HG03442 (cell line): ENCODE measurements at regions not wholly inside any gene's neighbourhood (a gene's known extent, or its start where the extent isn't known, plus 50 kb on each side); places are given as distances from the start of the nearest gene placed in this dataset.
"Not testable (repeated sequence)": the region's sequence is repeated elsewhere in the genome, so short reads cannot be mapped to it uniquely, and the experiment has no call there.

Source experiments
- ATAC-seq: cut with Tn5 transposase; IDR thresholded peaks from one replicate; pipeline ENCODE4 v1.9.1; 2021; ENCODE audit warnings: mild to moderate bottlenecking, moderate library complexity; ENCODE audit not compliant: unreplicated experiment

- no peak for ATAC-seq
These were observed 88.2 kb downstream of the KLHL28 start for GRCh38 chr14:44873536-44873935.

DNA sequence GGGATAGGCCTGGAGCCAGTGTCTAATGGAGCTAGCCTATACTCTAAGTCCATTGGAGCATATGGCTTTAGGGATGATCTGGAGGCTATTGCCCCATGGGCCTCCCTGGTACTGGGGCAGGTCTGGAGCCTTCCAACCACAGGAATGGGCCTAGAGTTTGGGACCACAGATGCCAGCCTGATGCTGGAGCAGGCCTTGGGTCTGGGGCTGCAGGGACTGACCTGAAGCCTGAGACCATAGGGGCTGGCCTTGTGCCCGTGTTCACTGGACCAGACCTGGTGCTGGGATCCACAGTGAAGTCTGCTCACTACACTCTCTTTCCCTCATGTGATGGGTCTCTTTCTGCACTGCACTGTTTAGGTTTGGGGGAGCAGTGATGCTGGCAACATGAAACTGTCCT, 95.0 kb downstream of the KLHL28 start:
- no peak for ATAC-seq

DNA sequence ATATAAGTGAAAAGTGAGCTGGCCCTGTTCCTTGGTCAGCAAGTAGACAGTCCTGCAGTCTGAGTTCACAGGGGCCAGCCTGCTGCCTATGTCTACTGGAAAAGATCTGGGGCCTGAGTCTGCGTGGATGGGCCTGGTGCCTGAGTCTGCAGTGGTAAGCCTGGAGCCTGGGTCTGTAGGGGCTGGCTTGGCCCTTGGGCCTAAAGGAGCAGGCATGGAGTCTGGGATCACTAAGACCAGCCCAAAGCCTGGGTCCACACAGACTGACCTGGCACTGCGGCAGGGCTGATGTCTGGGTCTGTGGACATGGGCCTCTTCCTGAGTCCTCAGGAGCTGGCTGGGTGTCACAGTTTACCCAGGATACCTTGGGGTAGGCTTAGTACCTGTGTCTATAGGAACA, 95.4 kb downstream of the KLHL28 start:
- no peak for ATAC-seq

GRCh38 chr14:44863271-44863670, 98.5 kb downstream of the KLHL28 start:
- ATAC-seq, result no peak

GRCh38 chr14:44854114-44854513, 107.6 kb downstream of the KLHL28 start:
- ATAC-seq, result no peak

DNA sequence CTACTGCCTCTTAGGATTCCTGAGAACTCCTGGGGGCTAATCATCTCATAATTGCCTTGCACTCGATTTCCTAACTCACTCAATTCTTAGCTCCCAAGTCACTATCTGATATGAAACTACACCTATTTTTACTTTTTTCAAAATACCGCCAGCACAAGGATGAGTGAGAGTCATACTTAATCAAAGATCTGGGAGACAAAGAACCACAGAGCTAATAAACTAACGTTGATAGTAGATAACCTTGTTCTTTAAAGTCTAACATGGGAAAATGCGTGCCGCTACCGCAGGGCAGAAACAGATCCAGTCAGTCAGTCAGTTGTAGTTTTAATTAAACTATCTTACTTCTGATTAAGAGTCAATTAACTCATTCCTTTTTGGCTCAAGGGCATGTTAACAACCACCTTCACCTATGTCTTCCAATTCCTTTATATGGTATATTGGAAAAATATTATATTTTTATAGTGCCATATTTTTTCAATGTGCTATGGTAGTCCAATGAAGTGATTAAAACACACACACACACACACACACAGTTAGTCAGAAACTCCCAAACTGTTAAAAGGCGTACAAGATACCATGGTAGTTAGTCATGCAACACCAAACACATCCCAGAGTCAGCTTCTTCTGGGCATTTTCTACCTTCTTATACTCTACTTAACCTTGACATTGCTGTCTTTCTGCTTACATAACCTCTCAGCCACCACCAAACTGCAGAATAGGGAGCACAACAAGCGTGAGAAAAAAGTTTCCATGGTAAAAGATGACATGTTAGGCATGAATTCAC, 114.0 kb downstream of the KLHL28 start:
- ATAC-seq, result no peak

DNA sequence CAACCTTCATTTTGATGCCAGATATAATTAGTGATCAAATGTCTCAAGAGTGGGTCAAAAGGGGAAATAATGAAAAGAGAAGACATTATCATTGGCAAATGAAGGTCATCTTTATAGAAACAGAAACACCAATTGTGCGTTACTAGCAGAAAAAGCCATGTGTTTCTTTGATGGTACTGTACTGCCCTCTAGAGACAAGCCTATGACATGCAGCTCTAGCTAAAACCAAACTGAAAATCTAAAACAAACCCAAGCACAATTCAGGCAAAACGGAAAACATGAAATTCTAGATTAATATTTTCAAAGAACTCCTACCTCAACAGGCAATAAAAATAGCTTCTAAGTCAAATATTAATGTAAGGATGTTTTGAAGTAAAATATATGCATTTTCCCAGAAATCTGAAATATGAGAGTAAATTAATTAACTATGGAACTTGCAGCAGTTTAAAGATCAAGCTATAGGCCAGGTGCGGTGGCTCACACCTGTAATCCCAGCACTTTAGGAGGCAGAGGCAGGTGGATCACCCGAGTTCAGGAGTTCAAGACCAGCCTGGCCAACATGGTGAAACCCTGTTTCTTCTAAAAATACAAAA, 115.4 kb downstream of the KLHL28 start:
- ATAC-seq, result peak; percentile 86

- ATAC-seq, result not testable (repeated sequence)
These were observed 125.8 kb downstream of the KLHL28 start for GRCh38 chr14:44835928-44836327.

- ATAC-seq, result no peak
These were observed 128.2 kb downstream of the KLHL28 start for GRCh38 chr14:44833376-44834060.

- no peak for ATAC-seq
These were observed 131.4 kb downstream of the KLHL28 start for GRCh38 chr14:44830371-44830770.

DNA sequence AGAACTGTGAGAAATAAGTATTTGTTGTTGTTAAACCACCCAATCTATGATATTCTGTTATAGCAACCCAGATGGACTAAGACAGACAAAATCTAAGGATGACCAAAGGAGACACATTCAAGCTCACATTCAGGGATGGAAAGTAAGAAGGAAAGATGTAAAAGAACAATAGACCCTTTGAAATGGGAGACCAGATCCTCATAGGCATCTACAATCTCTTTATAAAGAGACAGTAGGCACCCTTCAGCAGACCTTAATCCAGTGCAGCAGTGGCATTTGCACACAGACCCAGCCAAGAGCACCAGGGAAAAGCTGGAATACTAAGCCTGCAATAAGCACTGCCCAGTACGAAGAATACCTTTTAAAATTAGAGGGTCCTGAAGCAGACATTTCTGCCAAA, 132.7 kb downstream of the KLHL28 start:
- no peak for ATAC-seq

- no peak for ATAC-seq
These were observed 133.7 kb downstream of the KLHL28 start for GRCh38 chr14:44828023-44828422.

GRCh38 chr14:44820230-44820964, 141.3 kb downstream of the KLHL28 start:
- no peak for ATAC-seq

GRCh38 chr14:44814196-44814595, 147.6 kb downstream of the KLHL28 start:
- no peak for ATAC-seq

GRCh38 chr14:44812672-44813071, 149.1 kb downstream of the KLHL28 start:
- ATAC-seq, result no peak

GRCh38 chr14:44804391-44804790, 157.4 kb downstream of the KLHL28 start:
- ATAC-seq, result no peak

DNA sequence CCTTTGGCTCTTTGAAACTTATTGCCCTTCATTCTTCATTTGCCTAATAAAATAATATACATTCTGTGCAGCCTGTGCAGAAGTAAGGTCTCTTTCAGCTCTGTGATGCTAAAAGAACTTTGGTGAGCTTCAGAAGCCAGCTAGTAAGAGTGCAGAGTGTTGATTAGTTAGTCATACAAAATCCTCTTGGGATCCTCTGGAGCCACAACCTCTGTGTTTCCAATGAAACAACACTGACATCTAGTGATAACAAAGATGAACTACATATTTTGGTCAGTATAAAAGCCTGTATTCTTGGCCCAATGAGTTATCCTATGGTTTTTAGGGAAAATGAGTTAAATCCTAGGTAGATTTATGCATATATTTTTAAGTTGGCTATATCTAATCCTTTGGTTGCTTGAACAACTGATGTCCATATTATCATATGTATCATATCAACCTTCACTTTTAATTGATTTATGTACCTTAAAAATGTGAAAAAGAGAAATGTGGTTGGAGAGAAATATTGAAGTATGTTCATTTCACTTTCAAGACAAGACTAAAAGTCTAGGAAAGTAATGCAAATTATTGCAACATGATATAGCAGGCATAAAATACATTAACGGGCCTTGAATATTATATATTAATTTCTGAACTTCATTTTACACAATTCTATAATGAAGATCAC, 158.4 kb downstream of the KLHL28 start:
- peak; percentile 93 for ATAC-seq

- ATAC-seq, result no peak
These were observed 163.1 kb downstream of the KLHL28 start for GRCh38 chr14:44798386-44799242.

- no peak for ATAC-seq
These were observed 166.0 kb downstream of the KLHL28 start for GRCh38 chr14:44795725-44796124.

DNA sequence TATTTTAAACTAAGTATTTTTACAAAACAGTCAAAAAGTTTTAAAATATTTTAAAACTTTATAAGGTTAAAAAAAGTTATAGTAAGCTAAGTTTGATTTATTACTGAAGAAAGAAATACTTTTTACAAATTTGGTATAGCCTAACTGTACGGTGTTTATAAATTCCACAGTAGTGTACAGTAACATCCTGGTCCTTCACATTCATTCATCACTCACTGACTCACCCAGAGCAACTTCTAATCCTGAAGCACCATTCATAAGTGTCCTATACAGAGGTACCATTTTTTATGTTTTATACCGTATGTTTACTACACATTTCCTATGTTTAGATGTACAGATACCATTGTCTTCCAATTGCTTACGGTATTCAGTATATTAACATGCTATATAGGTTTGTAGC, 170.0 kb downstream of the KLHL28 start:
- ATAC-seq, result no peak
